ENCODE measurements at regions not wholly inside any gene's neighbourhood (a gene's known extent, or its start where the extent isn't known, plus 50 kb on each side); places are given as distances from the start of the nearest gene placed in this dataset.

DNA sequence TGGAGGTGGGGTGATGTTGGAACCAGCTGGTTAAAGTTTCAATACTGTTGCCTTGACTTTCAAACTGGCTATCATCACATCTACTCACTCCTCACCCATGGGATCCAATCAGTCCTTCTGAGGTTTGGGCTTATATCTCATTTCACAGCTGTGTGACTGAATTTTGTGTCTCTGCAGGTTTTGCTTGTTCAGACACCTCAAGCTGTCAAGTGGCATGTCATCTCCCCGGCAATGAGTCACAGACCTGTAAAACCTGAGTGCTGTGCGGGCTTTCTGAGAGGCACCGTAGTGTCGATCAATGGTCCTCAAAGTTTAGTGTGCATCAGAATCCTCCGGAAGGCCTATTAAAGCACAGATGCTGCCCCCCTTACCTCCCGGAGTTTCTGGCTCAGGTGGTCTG is 86.4 kb upstream of the RORA start:
- peaks cover 8% of the 10 kb centered on the region for H3K36me3 Mint-ChIP-seq
- TF ChIP-seq, protein P1, sequence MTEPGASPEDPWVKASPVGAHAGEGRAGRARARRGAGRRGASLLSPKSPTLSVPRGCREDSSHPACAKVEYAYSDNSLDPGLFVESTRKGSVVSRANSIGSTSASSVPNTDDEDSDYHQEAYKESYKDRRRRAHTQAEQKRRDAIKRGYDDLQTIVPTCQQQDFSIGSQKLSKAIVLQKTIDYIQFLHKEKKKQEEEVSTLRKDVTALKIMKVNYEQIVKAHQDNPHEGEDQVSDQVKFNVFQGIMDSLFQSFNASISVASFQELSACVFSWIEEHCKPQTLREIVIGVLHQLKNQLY (CRISPR knock-in tag; IDR thresholded peaks at IDR 0.05) = no peak
- TF ChIP-seq ZBTB43 (CRISPR knock-in tag; IDR thresholded peaks at IDR 0.05) (no peak), ZNF396 (CRISPR knock-in tag; IDR thresholded peaks at IDR 0.05; ENCODE audit: borderline replicate concordance) (no peak), ZNF121 (CRISPR knock-in tag; IDR thresholded peaks at IDR 0.05) (no peak), CREM (CRISPR knock-in tag; IDR thresholded peaks at IDR 0.05) (no peak), TCF7 (CRISPR knock-in tag; IDR thresholded peaks at IDR 0.05; ENCODE audit: low read depth) (no peak), PRRX2 (CRISPR knock-in tag; IDR thresholded peaks at IDR 0.05) (no peak), IRF1 (CRISPR knock-in tag; IDR thresholded peaks at IDR 0.05) (no peak), SMAD3 (CRISPR knock-in tag; IDR thresholded peaks at IDR 0.05; ENCODE audit: borderline replicate concordance) (no peak), FOXK1 (CRISPR knock-in tag; IDR thresholded peaks at IDR 0.05) (no peak), MXD4 (CRISPR knock-in tag; IDR thresholded peaks at IDR 0.05; ENCODE audit: borderline replicate concordance) (no peak), TEAD1 (CRISPR knock-in tag; IDR thresholded peaks at IDR 0.05) (no peak)
- TF ChIP-seq, protein P2, sequence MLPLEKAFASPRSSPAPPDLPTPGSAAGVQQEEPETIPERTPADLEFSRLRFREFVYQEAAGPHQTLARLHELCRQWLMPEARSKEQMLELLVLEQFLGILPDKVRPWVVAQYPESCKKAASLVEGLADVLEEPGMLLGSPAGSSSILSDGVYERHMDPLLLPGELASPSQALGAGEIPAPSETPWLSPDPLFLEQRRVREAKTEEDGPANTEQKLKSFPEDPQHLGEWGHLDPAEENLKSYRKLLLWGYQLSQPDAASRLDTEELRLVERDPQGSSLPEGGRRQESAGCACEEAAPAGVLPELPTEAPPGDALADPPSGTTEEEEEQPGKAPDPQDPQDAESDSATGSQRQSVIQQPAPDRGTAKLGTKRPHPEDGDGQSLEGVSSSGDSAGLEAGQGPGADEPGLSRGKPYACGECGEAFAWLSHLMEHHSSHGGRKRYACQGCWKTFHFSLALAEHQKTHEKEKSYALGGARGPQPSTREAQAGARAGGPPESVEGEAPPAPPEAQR (CRISPR knock-in tag; IDR thresholded peaks at IDR 0.05) = no peak
- TF ChIP-seq, protein P3, sequence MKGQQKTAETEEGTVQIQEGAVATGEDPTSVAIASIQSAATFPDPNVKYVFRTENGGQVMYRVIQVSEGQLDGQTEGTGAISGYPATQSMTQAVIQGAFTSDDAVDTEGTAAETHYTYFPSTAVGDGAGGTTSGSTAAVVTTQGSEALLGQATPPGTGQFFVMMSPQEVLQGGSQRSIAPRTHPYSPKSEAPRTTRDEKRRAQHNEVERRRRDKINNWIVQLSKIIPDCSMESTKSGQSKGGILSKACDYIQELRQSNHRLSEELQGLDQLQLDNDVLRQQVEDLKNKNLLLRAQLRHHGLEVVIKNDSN (CRISPR knock-in tag; IDR thresholded peaks at IDR 0.05) = no peak
- no peak for ATAC-seq
- DNase-seq (ENCODE audit: low spot score) = no peak
- no peak overlapping the region for H3K27ac Mint-ChIP-seq
- no peak overlapping the region for H3K4me3 Mint-ChIP-seq
- ChIA-PET POLR2A (no interaction called here), CTCF (no interaction called here)
- peaks cover 4% of the 10 kb centered on the region; the same call in 1 of the 2 replicates for H3K4me1 Mint-ChIP-seq
- H3K9me3 Mint-ChIP-seq = peaks cover 10% of the 10 kb centered on the region
- peaks cover 3% of the 10 kb centered on the region; the same call in 1 of the 2 replicates for H3K27me3 Mint-ChIP-seq (ENCODE audit: low read depth)

DNA sequence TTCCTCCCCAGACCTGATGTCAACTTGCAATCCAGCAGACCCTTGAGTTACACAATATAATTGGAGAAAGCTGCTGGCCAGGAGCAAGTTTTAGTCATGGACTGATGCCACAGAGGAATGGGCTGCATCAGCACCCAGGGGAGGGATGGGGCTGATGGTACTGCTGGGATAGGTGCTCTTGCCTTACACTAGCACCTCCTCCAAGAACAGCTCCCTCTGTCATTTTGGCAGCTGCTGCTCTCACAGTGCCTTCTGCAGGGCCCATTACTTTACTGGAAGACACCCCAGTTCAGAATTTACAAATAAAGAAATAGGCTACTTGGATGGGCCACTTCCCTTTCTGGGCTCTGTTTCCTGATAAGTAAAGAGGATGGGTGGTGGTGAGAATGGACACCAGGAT is 85.3 kb upstream of the RORA start:
- Mint-ChIP-seq H3K27ac (no peak overlapping the region), H3K4me1 (peaks cover 4% of the 10 kb centered on the region; the same call in 1 of the 2 replicates), H3K4me3 (no peak overlapping the region), H3K36me3 (no peaks in the 10 kb centered on the region), H3K27me3 (ENCODE audit: low read depth) (peaks cover 3% of the 10 kb centered on the region; the same call in 1 of the 2 replicates), H3K9me3 (no peaks in the 10 kb centered on the region)
- ChIA-PET CTCF (no interaction called here), POLR2A (no interaction called here)
- no peak for DNase-seq (ENCODE audit: low spot score)
- TF ChIP-seq, protein P1 (CRISPR knock-in tag; IDR thresholded peaks at IDR 0.05) = no peak
- TF ChIP-seq MYBL2 (CRISPR knock-in tag; IDR thresholded peaks at IDR 0.05) (no peak), RELA (CRISPR knock-in tag; IDR thresholded peaks at IDR 0.05; ENCODE audit: borderline replicate concordance) (no peak), AR (CRISPR knock-in tag; IDR thresholded peaks at IDR 0.05) (no peak), ZNF671 (CRISPR knock-in tag; IDR thresholded peaks at IDR 0.05) (no peak), ZNF317 (CRISPR knock-in tag; IDR thresholded peaks at IDR 0.05; ENCODE audit: borderline replicate concordance, low read depth) (no peak), AFF4 (CRISPR knock-in tag; IDR thresholded peaks at IDR 0.05; ENCODE audit: borderline replicate concordance) (no peak), MXD4 (CRISPR knock-in tag; IDR thresholded peaks at IDR 0.05; ENCODE audit: borderline replicate concordance) (no peak)
- TF ChIP-seq, protein P4, sequence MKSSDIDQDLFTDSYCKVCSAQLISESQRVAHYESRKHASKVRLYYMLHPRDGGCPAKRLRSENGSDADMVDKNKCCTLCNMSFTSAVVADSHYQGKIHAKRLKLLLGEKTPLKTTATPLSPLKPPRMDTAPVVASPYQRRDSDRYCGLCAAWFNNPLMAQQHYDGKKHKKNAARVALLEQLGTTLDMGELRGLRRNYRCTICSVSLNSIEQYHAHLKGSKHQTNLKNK (CRISPR knock-in tag; IDR thresholded peaks at IDR 0.05) = no peak
- TF ChIP-seq, protein P3 (CRISPR knock-in tag; IDR thresholded peaks at IDR 0.05) = no peak
- ATAC-seq = no peak

Measured in WTC11 (cell line).